Endodermal cell (in vitro differentiated cells): ENCODE measurements at regions not wholly inside any gene's neighbourhood (a gene's known extent, or its start where the extent isn't known, plus 50 kb on each side); places are given as distances from the start of the nearest gene placed in this dataset.

Source experiments
- DNase-seq: peaks from one replicate; pipeline ENCODE4 v3.0.0-alpha.2; 2017
- H3K27ac ChIP-seq: 2 replicates; pipeline ENCODE4 v1.5.1; 2013; ENCODE audit warnings: mild to moderate bottlenecking, low read depth, low read length, moderate library complexity
- H3K27me3 ChIP-seq: 2 replicates; pipeline ENCODE4 v1.6.1; 2013; ENCODE audit warnings: mild to moderate bottlenecking, low read length, moderate library complexity; ENCODE audit not compliant: insufficient read depth, control insufficient read depth, poor library complexity, severe bottlenecking
- H3K36me3 ChIP-seq: 2 replicates; pipeline ENCODE4 v1.7.0; 2013; ENCODE audit warnings: mild to moderate bottlenecking, low read length, moderate library complexity; ENCODE audit not compliant: control insufficient read depth, insufficient read depth
- H3K4me1 ChIP-seq: one replicate; pipeline ENCODE4 v1.7.0; 2013; ENCODE audit warnings: low read length; ENCODE audit not compliant: control insufficient read depth, insufficient read depth
- H3K4me3 ChIP-seq: 2 replicates; pipeline ENCODE4 v1.5.1; 2013; ENCODE audit warnings: mild to moderate bottlenecking, low read length, moderate library complexity
- H3K9ac ChIP-seq: 2 replicates; pipeline ENCODE4 v1.6.1; 2013; ENCODE audit warnings: mild to moderate bottlenecking, low read length, moderate library complexity; ENCODE audit not compliant: poor library complexity, severe bottlenecking; ENCODE audit errors: extremely low read depth
- H3K9me3 ChIP-seq: 2 replicates; pipeline ENCODE4 v1.6.1; 2013; ENCODE audit warnings: mild to moderate bottlenecking, low read length, moderate library complexity; ENCODE audit not compliant: control insufficient read depth
- H3K27ac Mint-ChIP-seq: 2 replicates; pipeline ENCODE4 v1.8.0; 2020; ENCODE audit warnings: mixed read lengths
- H3K27me3 Mint-ChIP-seq: 2 replicates; pipeline ENCODE4 v1.8.0; 2021; ENCODE audit warnings: mild to moderate bottlenecking, mixed read lengths; ENCODE audit not compliant: insufficient read depth
- H3K36me3 Mint-ChIP-seq: 2 replicates; pipeline ENCODE4 v1.8.0; 2020; ENCODE audit warnings: low read depth, mixed read lengths
- H3K4me1 Mint-ChIP-seq: 2 replicates; pipeline ENCODE4 v1.8.0; 2020; ENCODE audit warnings: mixed read lengths
- H3K4me3 Mint-ChIP-seq: 2 replicates; pipeline ENCODE4 v1.8.0; 2020; ENCODE audit warnings: mild to moderate bottlenecking, moderate library complexity, mixed read lengths
- H3K9me3 Mint-ChIP-seq: 2 replicates; pipeline ENCODE4 v1.8.0; 2020; ENCODE audit warnings: mild to moderate bottlenecking, mixed read lengths
- CTCF ChIP-seq: fragments of 200-600 bp; sonication (generic); conservative IDR thresholded peaks from 2 replicates; pipeline ENCODE4 v1.5.0; 2021; ENCODE audit warnings: antibody characterized with exemption, mild to moderate bottlenecking
- WGBS, 2 experiments: methylation state at CpG; one replicate each; pipeline versions ENCODE4 v1.1.5 to v1.1.7; 2013; ENCODE audit warnings: missing lambda C conversion rate in 2 of 2, mixed read lengths in 1 of 2; ENCODE audit not compliant: insufficient coverage in 1 of 2, insufficient read length in 1 of 2; 5-methylcytosine and 5-hydroxymethylcytosine counted together

DNA sequence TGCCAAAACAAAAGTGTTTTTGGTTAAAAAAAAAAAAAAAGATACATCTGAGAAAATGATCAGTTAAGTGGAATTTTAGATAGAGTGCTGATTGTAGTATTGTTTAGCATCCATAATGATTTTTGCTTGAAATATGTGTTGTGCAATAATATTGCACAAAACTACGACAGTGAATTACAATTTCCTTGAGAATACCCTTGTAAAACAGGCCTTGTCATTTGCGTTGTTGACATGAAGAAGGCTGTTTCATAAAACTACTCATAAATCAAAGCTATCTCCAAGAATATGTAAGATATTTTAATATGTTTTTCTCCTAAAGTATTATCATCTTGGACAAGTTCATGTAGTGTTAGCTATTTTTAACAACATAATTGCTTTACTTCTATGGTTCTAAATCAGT is 1077.0 kb downstream of the LRFN5 start:
- Histone ChIP-seq H3K27me3 (no peaks in the 10 kb centered on the region), H3K9me3 (no peaks in the 10 kb centered on the region), H3K4me3 (no peak overlapping the region), H3K36me3 (no peaks in the 10 kb centered on the region), H3K9ac (no peak overlapping the region), H3K27ac (no peak overlapping the region), H3K4me1 (no peaks in the 10 kb centered on the region)
- no peak for DNase-seq
- H3K36me3 Mint-ChIP-seq, result no peaks in the 10 kb centered on the region
- H3K4me1 Mint-ChIP-seq, result peaks cover 8% of the 10 kb centered on the region
- H3K9me3 Mint-ChIP-seq, result no peaks in the 10 kb centered on the region
- no peaks in the 10 kb centered on the region for H3K27me3 Mint-ChIP-seq
- H3K27ac Mint-ChIP-seq, result no peak overlapping the region
- no peak for TF ChIP-seq CTCF
- no peak overlapping the region for H3K4me3 Mint-ChIP-seq
- WGBS, 2 experiments, result 80 to 93% methylated on average over 1 to 2 of the region's 2 CpGs

- WGBS, 2 experiments, result 100% methylated on average over 1 of the region's 2 CpGs; no CpG with 5 or more reads in 1 of the 2 experiments
- H3K36me3 Mint-ChIP-seq, result peaks cover 6% of the 10 kb centered on the region
Measured at GRCh38 chr14:42676636-42677035, 1070.0 kb downstream of the LRFN5 start.

GRCh38 chr14:42673963-42674362 is 1067.3 kb downstream of the LRFN5 start:
- Histone ChIP-seq H3K27me3 (no peaks in the 10 kb centered on the region), H3K4me3 (no peak overlapping the region), H3K27ac (no peak overlapping the region), H3K9me3 (peaks cover 26% of the 10 kb centered on the region), H3K9ac (no peak overlapping the region), H3K4me1 (no peaks in the 10 kb centered on the region), H3K36me3 (no peaks in the 10 kb centered on the region)
- DNase-seq, result no peak
- Mint-ChIP-seq H3K27ac (no peak overlapping the region), H3K4me1 (peaks cover 8% of the 10 kb centered on the region), H3K9me3 (peaks cover 26% of the 10 kb centered on the region), H3K4me3 (no peak overlapping the region), H3K27me3 (no peaks in the 10 kb centered on the region), H3K36me3 (peaks cover 6% of the 10 kb centered on the region)
- TF ChIP-seq CTCF, result no peak

More at GRCh38 chr14:42676636-42677035, 1070.0 kb downstream of the LRFN5 start:
- no peak for DNase-seq
- peaks cover 26% of the 10 kb centered on the region for H3K9me3 ChIP-seq
- Mint-ChIP-seq H3K27ac (no peak overlapping the region), H3K27me3 (no peaks in the 10 kb centered on the region), H3K4me3 (no peak overlapping the region), H3K4me1 (peaks cover 8% of the 10 kb centered on the region), H3K9me3 (peaks cover 26% of the 10 kb centered on the region)
- H3K9ac ChIP-seq, result no peak overlapping the region
- no peaks in the 10 kb centered on the region for H3K4me1 ChIP-seq
- H3K27ac ChIP-seq, result no peak overlapping the region
- no peaks in the 10 kb centered on the region for H3K27me3 ChIP-seq
- peak overlapping the region; percentile 50 for H3K4me3 ChIP-seq
- no peak for TF ChIP-seq CTCF
- H3K36me3 ChIP-seq, result no peaks in the 10 kb centered on the region
